ENCODE measurements at regions not wholly inside any gene's neighbourhood (a gene's known extent, or its start where the extent isn't known, plus 50 kb on each side); places are given as distances from the start of the nearest gene placed in this dataset.
"Not testable (repeated sequence)": the region's sequence is repeated elsewhere in the genome, so short reads cannot be mapped to it uniquely, and the experiment has no call there.

DNA sequence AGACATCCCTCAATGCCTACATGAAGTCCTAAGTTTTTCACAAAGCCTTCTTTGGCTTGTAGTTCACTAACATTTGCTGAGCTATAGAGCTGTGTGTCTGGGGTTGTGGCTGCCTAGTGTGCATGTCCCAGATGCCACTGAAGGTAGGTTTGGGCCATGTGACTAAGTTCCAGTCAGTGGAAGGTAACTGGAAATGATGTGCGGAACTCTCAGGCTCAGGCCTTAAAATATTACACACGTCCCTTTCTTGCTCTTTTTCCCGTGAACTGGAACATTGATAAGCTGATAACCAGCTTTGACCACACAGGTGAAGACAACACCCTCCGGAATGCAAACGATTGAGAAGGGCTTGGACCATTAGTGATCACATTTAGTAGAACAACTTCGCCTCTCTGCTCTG, 358.1 kb downstream of the GATA3 start:
- no peak for DNase-seq (ENCODE audit: extremely low read depth in 1 of 2, low read depth in 1 of 2)

DNA sequence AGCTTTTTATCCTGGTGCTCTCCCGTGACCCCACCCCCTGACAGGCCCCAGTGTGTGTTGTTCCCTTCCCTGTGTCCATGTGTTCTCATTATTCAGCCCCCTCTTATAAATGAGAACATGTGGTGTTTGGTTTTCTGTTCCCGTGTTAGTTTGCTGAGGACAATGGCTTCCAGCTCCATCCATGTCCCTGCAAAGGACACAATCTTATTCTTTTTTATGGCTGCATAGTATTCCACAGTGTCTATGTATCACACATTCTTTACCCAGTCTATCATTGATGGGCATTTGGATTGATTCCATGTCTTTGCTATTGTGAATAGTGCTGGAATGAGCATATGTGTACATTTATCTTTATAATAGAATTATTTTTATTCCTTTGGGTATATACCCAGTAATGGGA, 360.5 kb downstream of the GATA3 start:
- DNase-seq (ENCODE audit: extremely low read depth in 1 of 2, low read depth in 1 of 2) = not testable (repeated sequence)

DNA sequence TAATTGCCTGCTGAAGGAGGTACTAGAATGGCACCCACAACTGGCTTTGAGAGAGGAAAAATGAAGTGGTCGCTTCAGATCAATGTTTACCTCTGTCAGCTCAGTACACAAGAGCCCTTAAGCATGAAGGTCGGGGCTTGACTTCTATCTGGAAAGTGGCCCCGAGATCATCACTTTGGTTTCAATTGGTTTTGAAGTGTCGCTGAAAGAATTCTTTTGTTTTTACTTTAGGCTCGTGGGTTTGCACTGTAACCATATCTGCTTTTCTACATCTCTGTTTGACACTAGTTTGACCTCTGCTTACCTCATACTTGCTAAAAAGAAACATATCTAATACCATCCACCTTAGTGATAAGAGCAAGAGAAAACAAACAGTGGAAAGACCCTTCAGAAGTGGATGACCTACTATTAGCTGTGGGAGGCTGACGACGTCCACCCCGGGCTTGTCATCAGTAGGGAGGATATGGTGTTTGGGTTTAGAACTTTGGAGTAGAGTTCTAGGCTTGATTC, 361.8 kb downstream of the GATA3 start:
- no peak for DNase-seq (ENCODE audit: extremely low read depth in 1 of 2, low read depth in 1 of 2)

DNA sequence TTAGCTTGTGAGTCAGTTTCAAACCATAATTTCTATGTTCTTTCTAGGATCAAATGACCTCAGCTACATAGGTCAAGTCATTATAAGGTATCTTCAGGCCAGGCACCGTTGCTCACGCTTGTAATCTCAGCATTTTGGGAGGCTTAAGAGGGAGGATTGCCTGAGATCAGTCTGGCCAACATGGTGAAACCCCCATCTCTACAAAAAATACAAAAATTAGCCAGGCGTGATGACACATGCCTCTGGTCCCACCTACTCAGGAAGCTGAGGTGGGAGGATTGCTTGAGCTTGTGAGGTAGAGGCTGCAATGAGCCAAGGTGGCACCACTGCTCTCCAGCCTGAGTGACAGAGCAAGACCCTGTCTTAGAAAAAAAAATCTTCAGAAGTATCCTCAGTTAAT, 362.3 kb downstream of the GATA3 start:
- DNase-seq (ENCODE audit: extremely low read depth in 1 of 2, low read depth in 1 of 2) = no peak

DNA sequence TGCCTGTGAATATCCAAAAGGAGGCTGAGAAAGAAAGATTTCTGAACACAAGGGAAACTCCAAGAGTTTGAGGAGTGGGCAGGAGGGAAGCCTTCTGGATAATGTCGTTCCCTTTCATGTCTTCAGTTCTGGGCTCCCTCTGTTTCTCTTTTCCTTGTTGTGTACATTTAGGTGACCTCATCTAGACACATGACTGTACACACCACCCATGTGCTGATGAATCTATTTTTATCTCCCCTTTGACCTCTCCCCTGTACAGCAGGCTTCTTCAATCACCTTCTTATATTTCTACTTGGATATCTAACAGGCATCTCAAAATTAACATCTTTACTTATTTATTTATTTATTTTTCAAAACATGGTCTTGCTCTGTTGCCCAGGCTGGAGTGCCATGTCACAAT, 363.1 kb downstream of the GATA3 start:
- DNase-seq (ENCODE audit: extremely low read depth in 1 of 2, low read depth in 1 of 2) = no peak

DNA sequence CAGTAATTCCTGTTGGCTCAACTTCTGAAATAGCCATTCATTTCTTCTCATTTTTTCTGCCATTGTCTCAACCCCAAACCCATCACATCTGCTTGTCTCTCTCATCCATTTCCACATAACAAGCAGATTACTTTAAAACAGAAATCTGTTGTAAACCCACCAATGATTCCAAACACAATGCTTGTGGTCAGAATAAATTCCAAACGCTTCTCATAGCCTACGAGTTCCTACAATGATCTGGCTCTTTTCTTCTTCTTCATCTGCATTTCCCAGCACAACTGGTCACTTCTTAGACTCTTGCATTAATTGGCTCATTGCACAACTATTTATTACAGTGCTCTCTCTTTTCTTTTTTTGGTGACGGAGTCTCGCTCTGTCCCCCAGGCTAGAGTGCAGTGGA, 364.1 kb downstream of the GATA3 start:
- DNase-seq (ENCODE audit: extremely low read depth in 1 of 2, low read depth in 1 of 2) = no peak

DNA sequence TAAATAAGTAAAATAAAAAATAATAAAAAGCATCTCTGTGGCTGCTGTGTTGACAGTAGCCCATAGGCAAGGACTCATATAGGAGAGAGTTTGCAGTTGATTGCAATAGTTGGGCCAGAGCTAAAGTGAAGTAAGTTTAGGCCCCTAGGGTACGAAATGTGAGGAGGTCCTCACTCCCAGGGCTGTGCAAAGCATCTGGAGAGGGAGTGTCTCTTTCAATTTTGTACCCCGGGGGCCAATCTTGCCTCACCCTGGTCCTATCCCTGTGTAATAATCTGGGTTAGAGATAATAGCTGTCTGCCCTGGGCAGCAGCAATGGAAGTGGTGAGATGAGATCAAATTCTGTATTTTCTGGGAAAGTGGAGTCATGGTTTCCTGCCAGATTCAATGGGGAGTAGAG, 365.7 kb downstream of the GATA3 start:
- no peak for DNase-seq (ENCODE audit: extremely low read depth in 1 of 2, low read depth in 1 of 2)

DNA sequence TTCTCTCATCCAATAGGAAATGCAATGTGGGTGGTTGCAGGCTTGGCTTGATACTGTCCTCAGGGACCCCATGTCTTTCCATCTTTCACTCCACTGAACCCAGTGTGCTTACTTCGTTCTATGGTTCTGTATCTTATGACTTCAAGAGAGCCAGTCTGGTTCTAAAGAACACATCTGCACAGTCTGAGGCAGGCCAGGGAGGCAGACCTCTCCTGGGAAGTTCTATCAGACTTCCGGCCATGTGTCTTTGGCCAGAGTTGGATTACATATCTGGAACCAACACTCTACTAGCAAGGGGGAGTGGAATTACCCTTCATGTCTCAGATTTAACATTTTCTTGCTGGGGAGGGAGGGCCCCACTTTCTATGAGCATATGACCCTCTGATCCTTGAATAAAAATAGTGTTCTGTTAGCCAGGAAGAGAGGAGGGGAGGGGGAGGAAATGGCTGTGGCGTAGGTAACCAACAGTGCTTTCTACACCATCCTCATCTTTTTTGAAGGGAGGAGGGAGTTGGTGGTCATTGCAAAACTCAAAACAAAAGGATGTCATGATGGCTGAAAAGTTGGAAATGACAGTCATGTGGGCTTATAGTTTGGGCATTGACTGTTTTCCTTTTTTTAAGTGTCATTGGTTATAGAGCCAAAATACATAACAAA, 370.2 kb downstream of the GATA3 start:
- no peak for DNase-seq (ENCODE audit: extremely low read depth in 1 of 2, low read depth in 1 of 2)

DNA sequence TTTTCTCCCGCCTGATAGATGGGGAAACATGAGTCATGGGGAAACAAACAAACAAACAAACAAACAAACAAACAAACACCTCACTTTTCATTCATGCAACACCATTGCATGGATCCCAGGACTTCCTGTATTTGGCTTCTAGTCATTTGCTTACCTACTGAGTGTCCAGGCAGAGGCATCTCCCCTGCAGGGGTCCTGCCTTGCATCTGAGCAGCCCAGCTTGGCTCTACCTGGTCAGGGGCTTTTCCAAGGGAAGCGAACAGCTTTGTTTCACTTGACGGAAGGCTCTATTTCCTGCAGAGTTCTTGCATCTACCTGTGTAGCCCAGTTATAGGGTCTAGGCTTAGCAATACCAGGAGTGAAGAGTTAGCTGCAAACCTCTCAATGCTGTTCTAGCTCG, 374.2 kb downstream of the GATA3 start:
- no peak for DNase-seq (ENCODE audit: extremely low read depth in 1 of 2, low read depth in 1 of 2)

DNA sequence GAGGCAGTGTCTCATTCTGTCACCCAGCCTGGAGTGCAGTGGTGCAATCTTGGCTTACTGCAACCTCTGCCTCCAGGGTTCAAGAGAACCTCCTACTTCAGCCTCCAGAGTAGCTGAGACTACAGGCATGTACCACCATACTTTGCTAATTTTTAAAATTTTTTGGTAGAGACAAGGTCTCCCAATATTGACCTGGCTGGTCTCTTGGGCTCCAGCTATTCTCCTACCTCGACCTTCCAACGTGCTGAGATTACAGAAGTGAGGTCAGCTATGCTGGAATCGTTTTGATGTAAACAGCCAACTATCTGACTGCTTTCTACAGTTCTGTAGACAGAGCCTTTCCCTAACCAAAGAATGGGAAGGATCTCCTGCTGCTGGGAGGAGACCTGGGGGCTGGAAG, 375.8 kb downstream of the GATA3 start:
- DNase-seq (ENCODE audit: extremely low read depth in 1 of 2, low read depth in 1 of 2) = no peak

DNA sequence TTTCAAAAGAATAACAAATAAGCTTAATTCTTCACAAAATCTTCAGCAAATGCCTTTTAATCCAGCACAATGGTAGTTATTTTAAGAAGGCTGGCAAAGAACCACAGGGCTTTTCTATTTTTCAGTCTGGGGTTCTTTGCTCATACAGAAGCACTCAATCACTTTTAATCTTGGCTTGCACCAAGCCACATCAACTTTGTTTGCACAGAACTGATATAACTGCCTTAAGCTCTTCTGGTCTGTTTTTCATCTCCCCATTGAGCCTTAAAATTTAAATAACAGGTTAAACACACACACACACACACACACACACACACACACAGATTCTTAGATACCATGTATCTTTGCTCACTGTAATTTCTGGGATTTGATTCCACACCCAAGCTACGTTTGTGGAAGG, 377.0 kb downstream of the GATA3 start:
- no peak for DNase-seq (ENCODE audit: extremely low read depth in 1 of 2, low read depth in 1 of 2)

DNA sequence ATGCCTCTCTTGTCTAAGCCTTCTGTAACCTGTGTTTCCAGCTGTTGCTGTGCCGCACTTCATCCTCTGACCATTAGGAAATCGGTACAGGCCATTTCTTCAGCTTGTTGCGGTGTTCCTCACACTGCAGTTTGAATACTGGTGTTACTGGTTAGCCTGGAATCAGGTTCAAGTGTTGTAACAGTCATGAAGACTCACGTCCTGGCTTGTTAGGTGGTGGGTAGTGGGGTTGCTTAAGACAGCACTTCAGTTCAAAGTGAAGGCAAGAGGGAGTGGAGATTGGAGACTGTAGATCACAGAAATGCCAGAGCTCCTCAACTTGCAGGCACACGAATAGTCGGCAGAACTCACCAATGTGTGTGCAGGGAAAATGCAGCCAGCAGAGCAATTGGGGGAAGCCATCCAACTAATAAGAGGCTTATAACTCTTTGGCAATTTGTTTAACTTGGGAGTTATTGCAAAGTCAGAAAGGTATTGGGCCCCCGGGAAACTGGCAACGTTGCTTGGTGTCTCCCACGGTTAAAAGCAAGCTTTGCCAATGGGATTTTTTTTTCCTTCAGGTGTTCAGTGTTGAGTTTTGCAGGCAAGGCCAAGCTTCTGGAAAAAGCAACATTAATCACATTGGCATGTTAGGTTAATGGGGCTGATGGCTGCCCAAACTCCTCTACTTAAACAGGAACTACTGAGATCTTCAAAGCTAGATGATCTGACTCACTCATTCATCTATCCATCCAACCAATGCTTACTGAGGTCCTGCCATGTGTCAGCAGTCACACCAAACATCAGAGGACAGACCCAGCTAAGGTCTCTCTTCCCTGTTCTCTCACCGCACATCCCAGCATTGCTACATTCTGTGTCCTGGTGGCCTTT, 380.9 kb downstream of the GATA3 start:
- no peak for DNase-seq (ENCODE audit: extremely low read depth in 1 of 2, low read depth in 1 of 2)

DNA sequence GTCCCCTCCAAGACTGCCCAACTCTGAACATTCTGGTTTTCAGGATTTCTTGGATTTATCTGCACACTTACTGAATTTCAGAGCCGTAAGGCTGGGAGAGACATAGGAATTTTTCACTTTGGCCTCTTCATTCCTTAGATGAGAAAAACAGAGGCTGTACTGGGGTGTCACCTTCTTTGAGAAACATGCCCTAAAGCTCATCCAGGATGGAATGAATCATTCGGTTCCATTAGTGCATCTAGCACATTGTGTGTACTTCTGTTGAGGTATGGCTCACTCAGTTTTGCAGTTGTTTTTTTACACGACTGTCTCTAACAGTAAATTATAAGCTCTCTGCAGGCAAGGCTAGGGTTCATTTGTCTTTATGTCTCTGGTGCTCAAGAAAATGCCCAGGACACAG, 383.4 kb downstream of the GATA3 start:
- DNase-seq (ENCODE audit: extremely low read depth in 1 of 2, low read depth in 1 of 2) = no peak

DNA sequence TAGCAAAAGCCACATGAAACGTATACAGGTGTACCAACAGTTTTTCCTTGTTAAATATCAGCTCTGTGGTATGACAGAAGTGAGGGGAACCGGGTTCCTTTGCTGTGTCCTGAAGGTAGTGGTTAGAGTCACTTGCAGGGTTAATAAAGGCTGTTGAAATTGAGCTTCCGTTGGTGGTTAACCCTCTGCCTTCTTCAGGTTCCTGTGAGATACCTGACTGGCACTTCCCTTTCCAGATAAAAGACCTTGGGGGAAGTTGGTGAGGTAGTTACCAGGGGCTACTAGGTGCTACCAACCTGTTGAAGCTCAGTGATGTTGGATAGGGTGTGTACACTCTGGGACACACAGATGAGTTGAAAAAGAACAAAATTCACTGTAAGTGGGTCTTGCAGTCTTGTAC, 384.1 kb downstream of the GATA3 start:
- DNase-seq (ENCODE audit: extremely low read depth in 1 of 2, low read depth in 1 of 2) = no peak

DNA sequence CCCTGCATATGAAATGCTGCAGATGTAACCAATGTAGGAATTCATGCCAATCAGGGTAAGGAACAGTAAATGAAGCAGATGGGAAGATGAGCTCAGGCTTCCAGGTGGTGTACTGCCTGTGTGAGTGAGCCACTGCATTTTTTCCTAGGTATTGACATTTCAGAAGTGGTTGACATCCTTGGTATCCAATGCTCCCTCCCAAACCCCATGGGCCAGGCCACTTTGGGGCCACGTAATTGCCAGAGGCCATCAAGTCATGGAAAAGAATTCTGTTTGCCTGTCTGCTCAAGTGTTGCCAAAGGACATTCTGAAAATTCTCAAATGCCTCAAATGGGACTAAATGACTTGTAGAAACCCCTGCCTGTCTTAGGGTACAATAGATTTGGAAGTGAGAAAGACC, 384.6 kb downstream of the GATA3 start:
- DNase-seq (ENCODE audit: extremely low read depth in 1 of 2, low read depth in 1 of 2) = no peak

DNA sequence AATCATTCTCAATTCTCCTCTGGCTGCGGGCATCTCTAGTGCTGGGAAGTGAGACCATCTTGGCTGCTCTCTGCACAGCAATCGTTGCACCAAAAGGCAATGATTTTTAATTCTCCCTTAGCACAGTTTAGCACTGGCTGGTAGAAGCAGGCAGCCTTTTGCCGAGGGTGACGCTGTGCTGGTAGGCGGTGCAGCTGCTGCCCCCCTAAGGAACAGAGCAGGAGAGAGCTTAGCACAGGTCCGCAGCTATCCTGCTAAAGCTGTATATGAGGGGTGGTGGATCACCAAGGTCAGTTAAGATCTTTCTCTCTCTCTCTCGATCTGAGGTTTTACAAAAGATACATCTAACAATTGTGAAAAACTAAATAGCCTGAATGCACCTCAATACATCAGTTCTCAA, 390.1 kb downstream of the GATA3 start:
- DNase-seq (ENCODE audit: extremely low read depth in 1 of 2, low read depth in 1 of 2) = peak; percentile 17 to 31

DNA sequence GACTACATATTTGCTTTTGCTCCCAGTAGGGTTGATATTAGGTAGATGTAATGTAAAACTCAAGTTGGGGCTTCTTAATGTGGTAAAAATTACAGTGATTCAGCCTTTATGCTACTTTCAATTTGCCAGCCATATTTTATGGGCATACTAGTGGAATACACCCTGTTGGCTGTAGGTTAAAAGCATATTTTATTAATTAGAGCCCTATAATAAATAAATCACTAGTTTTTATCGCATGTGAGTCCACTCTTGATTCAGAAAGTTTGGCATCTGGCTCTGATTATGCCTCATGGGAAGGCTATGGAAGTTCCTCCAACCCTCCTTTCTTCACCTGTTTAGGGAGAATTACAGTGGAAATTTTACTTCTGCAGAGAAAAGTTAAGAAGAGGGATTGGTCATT, 390.9 kb downstream of the GATA3 start:
- DNase-seq (ENCODE audit: extremely low read depth in 1 of 2, low read depth in 1 of 2) = no peak

DNA sequence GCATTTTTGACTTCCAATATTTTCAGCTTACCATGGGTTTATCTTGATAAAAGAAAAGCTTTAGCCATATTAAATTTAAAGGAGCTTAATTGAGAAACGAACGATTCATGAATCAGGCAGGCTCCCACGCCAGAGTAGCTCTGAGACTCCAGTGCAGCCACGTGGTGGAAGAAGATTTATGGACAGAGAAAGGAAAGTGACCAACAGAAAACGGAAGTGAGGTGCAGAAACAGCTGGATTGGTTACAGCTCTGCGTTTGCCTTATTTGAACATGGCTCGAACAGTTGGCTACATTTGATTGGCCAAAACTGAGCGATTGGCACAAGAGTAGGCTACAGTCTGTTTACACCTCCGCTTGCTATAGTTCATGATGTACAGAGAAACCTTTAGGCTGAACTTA, 395.4 kb downstream of the GATA3 start:
- no peak for DNase-seq (ENCODE audit: extremely low read depth in 1 of 2, low read depth in 1 of 2)

DNA sequence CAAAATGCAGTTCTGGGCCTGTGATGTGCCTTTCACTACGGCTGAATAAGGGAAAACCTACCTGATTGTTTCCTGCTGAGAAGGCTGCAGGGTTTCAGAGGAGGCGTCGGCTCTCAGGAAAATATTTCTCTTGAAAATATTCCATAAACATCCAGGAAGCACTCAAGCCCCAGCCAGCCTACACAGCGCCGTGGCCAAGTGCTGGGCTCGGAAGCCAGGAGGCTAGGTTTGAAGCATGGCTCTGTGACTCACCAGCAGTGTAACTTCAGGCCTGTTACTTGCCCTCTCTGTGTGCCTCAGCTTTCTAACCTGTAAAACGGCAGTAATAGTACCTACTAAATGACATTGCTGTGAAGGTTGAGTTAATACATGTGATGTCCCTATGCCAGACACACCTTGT, 399.1 kb downstream of the GATA3 start:
- DNase-seq (ENCODE audit: extremely low read depth in 1 of 2, low read depth in 1 of 2) = no peak

DNA sequence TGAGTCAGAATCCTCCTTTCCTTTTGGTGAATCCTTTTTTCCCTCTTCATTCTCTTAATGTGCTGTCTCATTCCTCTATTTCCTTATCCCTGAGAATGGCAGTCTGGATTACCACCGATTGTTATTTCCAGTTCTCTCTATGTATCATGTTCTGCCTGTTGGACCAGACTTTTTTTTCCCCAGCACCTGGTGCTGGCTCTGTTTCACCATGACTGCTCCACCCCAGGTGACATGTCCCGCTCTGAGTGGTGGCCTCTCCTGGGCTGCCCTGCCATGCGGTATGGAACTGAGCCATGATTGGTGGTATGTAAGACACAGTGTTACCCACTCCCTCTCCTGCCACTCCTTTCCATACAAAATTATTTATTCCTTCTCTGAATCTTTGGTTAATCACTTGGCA, 399.9 kb downstream of the GATA3 start:
- DNase-seq (ENCODE audit: extremely low read depth in 1 of 2, low read depth in 1 of 2) = no peak

DNA sequence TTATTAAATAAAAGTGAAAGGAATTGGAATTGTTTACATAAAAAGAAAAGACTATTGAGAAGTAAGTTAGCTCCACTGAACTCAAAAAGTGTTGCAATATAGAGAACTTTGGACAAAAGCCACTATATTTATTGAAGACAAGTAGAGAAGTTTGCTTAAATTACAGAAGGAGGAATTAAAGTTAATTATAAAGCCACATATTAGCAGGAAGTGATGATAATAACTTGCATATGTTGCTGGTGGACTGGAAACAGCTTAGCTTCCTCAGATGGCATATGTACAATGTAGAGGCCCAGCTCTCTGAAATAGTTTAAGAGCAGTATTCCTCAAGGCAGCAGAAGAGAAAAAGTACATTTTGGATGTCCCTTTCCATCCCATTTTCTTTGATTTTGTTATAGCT, 400.7 kb downstream of the GATA3 start:
- DNase-seq (ENCODE audit: extremely low read depth in 1 of 2, low read depth in 1 of 2) = no peak

DNA sequence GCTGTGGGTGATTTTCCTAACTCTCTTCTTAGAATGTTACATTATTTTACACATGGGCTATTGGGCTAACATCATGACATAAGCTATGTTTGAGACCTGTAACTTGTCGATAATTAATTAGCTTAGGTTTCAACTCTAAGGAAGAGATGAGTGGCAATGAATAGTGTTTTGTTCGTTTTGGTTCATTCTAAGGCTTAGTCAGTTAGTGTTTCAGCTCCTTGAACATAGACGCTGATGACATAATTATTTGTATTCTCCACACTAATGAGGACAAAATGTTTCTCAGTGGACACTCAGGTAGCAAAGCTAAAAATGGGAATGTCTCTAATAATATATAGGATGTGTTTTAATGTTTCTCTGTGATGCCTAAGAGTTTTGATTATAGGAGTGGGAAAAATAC, 401.9 kb downstream of the GATA3 start:
- no peak for DNase-seq (ENCODE audit: extremely low read depth in 1 of 2, low read depth in 1 of 2)
